ENCODE measurements at regions not wholly inside any gene's neighbourhood (a gene's known extent, or its start where the extent isn't known, plus 50 kb on each side); places are given as distances from the start of the nearest gene placed in this dataset.

DNA sequence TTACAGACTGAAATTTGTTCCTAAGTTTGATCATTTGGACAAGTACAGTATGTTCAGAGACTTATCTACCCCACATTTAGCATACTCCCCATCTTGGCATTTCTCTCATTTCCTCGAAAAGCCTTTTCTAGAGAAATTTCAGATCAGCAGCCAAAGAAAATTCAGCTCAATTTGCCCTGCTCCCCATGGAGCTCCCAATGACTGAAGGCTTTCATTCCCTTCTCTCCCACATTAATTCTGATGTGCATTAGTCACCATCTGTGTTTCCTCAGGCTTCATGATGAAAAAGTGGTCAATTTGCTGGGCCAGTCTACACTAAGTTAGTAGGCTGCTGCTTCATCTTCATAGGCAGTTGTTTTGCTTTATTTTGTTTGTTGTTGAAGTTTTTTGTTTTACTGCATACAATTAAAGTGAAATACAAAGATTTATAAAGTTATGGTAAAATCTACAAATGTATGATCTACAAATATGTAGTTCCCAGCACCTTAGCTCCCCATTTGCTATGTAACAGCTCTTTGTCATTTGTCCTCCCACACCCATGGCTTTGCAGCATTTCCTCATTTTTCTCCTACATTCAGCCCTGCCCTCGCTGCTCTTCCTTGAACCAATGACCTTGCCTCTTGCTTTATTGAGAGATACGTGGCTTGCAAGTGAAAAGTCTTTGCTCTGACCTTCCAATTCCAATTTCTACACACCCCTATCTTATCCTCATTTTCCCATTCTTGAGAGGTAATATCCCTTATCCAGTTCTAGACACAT, 193.9 kb downstream of the ANAPC10 start:
- DNase-seq: no peak

DNA sequence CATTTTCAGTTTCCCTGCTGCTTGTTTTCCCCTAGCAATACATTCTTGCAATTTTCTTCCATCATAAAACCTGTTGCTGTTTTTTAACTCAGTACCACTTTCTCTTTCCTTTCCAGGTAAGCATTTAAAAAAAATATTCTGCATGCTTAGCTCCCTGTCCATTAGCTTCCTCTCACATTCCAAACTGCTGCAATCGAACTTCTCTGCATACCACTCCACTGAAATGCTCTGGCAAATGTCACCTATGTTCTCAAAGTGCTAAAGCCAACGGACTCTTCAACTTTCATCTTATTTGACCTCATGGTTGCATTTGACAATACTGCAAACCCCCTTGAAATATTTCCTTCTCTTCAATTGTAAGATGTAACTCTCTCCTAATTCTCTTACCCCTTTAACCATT, 192.7 kb downstream of the ANAPC10 start:
- no peak for DNase-seq

DNA sequence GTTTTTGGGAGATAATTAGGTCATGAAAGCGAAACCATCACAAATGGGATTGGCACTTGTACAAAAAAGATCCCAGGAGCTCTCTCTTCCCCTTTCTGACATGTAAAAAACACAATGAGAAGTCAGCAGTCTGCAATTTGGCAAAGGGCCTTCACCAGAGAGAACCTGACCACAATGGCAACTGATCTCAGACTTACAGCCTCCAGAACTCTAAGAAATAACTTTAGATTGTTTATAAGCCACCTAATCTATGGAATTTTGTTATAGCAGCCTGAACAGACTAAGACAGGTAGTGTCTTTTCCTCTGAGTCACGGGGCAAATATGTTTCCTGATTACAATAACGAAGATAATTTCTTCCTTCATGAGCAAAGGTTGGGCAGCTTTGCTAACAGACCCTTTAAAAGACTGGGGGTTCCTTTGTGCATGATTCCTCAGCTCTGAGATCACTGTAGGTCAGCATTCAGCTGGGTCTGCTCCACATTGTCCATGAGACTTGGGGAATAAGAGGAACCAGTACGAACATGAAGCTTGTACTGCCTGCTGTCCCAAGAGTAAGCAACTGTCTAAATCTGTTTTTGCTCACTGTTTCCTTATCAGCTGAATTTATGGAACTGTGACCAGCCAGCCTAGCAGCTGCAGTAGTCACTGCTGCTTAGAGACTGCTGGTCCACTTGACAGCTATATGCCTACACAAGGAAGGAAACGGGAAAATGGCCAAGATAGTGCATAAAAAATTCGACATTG, 191.6 kb downstream of the ANAPC10 start:
- no peak for DNase-seq

DNA sequence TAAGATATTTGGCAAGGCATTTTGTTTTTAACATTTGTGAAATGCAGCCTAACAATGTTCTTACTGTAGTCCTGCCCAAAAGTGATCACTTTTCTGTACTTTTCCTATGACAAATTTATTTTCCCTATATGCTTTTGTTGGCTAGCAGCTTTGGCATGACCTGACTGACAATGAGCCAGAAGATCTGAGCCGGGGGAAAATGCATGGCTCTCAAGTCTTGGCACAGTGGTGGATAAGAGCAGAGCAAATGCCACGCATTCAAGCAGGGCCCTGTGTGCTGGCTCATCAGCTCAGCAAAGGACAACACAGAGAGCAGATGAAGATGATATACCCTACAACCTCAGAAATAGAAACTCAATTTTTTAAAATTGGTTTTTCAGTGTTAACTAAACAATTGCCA, 187.3 kb downstream of the ANAPC10 start:
- DNase-seq: no peak

Data from CD4-positive, alpha-beta T cell treated with Interferon alpha-2 for 1 hour (primary cell).